ENCODE measurements at regions not wholly inside any gene's neighbourhood (a gene's known extent, or its start where the extent isn't known, plus 50 kb on each side); places are given as distances from the start of the nearest gene placed in this dataset.

- no peak for TF ChIP-seq POLR2A (IDR thresholded peaks at IDR 0.05)
- TF ChIP-seq CTCF (IDR thresholded peaks at IDR 0.05) = no peak
These were observed 260.9 kb downstream of the LNPK start for GRCh38 chr2:175741164-175741563.
